Pancreas (tissue), 10 donors: ENCODE measurements at regions not wholly inside any gene's neighbourhood (a gene's known extent, or its start where the extent isn't known, plus 50 kb on each side); places are given as distances from the start of the nearest gene placed in this dataset.

Experiments used
- ATAC-seq, 4 donors: fragments of 200-7000 bp; cut with Tn5 transposase; one replicate each; pipeline versions ENCODE4 v1.8.0 to v1.9.1; 2020; ENCODE audit warnings: mild to moderate bottlenecking in 4 of 4, moderate library complexity in 4 of 4
- DNase-seq, 6 donors: peaks; one replicate each; pipeline ENCODE4 v3.0.0-alpha.2; 2020
- FAIRE-seq: peaks from 2 replicates; lab custom pipeline; 2012; peaks lifted over from hg19 to GRCh38; lab: Jason Lieb, UNC
- H3K27ac ChIP-seq, 4 donors: fragments of 200-600 bp; sonication (generic); 1 replicate in 3 of 4; 2 replicates in 1 of 4; pipeline versions ENCODE4 v1.5.0 to v1.8.0; 2020
- H3K27me3 ChIP-seq, 4 donors: fragments of 200-600 bp; one replicate each; pipeline ENCODE4 v1.8.0; 2021
- H3K36me3 ChIP-seq, 3 donors: fragments of 200-600 bp; sonication (generic) in 1 of 3; one replicate each; pipeline versions ENCODE4 v1.5.0 to v1.8.0; 2020 to 2021
- H3K4me1 ChIP-seq, 3 donors: fragments of 200-600 bp; one replicate each; pipeline ENCODE4 v1.8.0; 2021
- H3K4me3 ChIP-seq, 4 donors: fragments of 200-600 bp; sonication (generic) in 2 of 4; one replicate each; pipeline versions ENCODE4 v1.5.0 to v1.8.0; 2020 to 2021
- H3K9me3 ChIP-seq, 4 donors: fragments of 200-600 bp; one replicate each; pipeline ENCODE4 v1.8.0; 2021
- CTCF ChIP-seq, 4 donors: fragments of 200-600 bp; sonication (generic) in 3 of 4; IDR thresholded peaks; one replicate each; pipeline versions ENCODE4 v1.5.0 to v1.8.0; 2021; ENCODE audit warnings: antibody characterized with exemption in 4 of 4
- WGBS, 2 donors: extraction: QIAGEN DNeasy Blood & Tissue Kit; methylation state at CpG; one replicate each; pipeline ENCODE4 v1.1.7; 2013; 5-methylcytosine and 5-hydroxymethylcytosine counted together
- intact Hi-C, 3 donors: fragments of 100-400 bp; cut with DNase I; formaldehyde crosslinking; loops; one replicate each; pipeline versions ENCODE4 v1.11.1 to v1.14.2; 2022
- donor health status: healthy with polysubstance abuse.
- donor health status: DM: no; HTN: no; CAD: no; lungs with moderate emphysema.
- donor health status: DM: no; HTN: no; CAD: no.
- donor health status: control.
- donor health status: control.
- donor health status: Bipolar disorder and iron deficiency.
- donor health status: DM: yes; HTN: yes; CAD: no.
- donor health status: DM: no; HTN: no; CAD: no.
- donor health status: DM: no; HTN: no; CAD: no.
- donor health status: DM: yes; HTN: yes; CAD: no.

- no peaks in the 10 kb centered on the region for H3K4me1 ChIP-seq
- no peak for ATAC-seq
- H3K27ac ChIP-seq, result no peak overlapping the region
- WGBS, 2 donors, result 60 to 64% methylated on average over 3 of the region's 3 CpGs
- DNase-seq, result no peak
- no peak for TF ChIP-seq CTCF (IDR thresholded peaks at IDR 0.05)
- no peaks in the 10 kb centered on the region for H3K36me3 ChIP-seq
- no peaks in the 10 kb centered on the region for H3K27me3 ChIP-seq
- no peaks in the 10 kb centered on the region for H3K9me3 ChIP-seq
- intact Hi-C loops, result no loop called here
- FAIRE-seq, result no peak
- no peak overlapping the region for H3K4me3 ChIP-seq
These were observed 159.6 kb downstream of the ACTL7B start for GRCh38 chr9:108696156-108696555.

DNA sequence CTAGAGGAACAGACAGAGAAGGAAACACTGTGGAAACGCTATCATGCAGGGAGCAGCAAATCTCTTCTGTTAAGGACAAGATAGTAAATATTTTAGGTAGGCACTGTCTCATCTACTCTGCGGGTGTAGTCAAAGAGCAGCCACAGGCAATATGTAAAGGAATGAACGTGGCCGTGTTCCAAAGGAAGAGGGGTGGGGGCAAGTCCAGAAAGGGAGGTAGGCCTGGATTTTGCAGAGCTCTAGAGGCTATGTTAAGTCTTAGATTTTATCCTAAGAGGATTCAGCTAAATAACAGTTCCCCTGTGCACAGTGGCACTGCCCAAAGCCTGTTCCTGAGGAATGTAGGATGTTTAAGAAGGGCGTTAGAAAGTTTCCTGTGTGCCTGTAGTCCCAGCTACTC is 161.6 kb downstream of the ACTL7B start:
- no peak for TF ChIP-seq CTCF (IDR thresholded peaks at IDR 0.05)
- no peaks in the 10 kb centered on the region for H3K9me3 ChIP-seq
- 27 to 36% methylated on average over 5 of the region's 5 CpGs for WGBS, 2 donors
- no peaks in the 10 kb centered on the region for H3K27me3 ChIP-seq
- intact Hi-C loops, result no loop called here
- ATAC-seq, result no peak
- H3K4me3 ChIP-seq, result no peak overlapping the region
- no peak for FAIRE-seq
- H3K36me3 ChIP-seq, result no peaks in the 10 kb centered on the region
- no peak overlapping the region for H3K27ac ChIP-seq
- no peaks in the 10 kb centered on the region for H3K4me1 ChIP-seq
- no peak for DNase-seq

GRCh38 chr9:108691614-108692013 is 164.2 kb downstream of the ACTL7B start:
- intact Hi-C loops, result no loop called here
- FAIRE-seq (no peak), ATAC-seq (peak in 2 of 4 donors; percentile 42 to 51), DNase-seq (no peak)
- H3K27me3 ChIP-seq, result no peaks in the 10 kb centered on the region
- no peaks in the 10 kb centered on the region for H3K36me3 ChIP-seq
- no peaks in the 10 kb centered on the region for H3K9me3 ChIP-seq
- no peak overlapping the region for H3K27ac ChIP-seq
- no peak overlapping the region for H3K4me3 ChIP-seq
- TF ChIP-seq CTCF (IDR thresholded peaks at IDR 0.05), result no peak
- 63 to 79% methylated on average over 7 of the region's 7 CpGs for WGBS, 2 donors
- H3K4me1 ChIP-seq, result no peaks in the 10 kb centered on the region

- WGBS, 2 donors, result 49 to 59% methylated on average over 2 of the region's 2 CpGs
- H3K4me1 ChIP-seq, result no peaks in the 10 kb centered on the region
- H3K27ac ChIP-seq, result no peak overlapping the region
- H3K9me3 ChIP-seq, result no peaks in the 10 kb centered on the region
- no peaks in the 10 kb centered on the region for H3K27me3 ChIP-seq
- H3K36me3 ChIP-seq, result no peaks in the 10 kb centered on the region
- ATAC-seq, result no peak
- no peak for DNase-seq
- intact Hi-C loops, result no loop called here
- no peak for TF ChIP-seq CTCF (IDR thresholded peaks at IDR 0.05)
- FAIRE-seq, result no peak
- no peak overlapping the region for H3K4me3 ChIP-seq
These were observed 167.1 kb downstream of the ACTL7B start for GRCh38 chr9:108688676-108689075.

GRCh38 chr9:108688051-108688450 is 167.7 kb downstream of the ACTL7B start:
- H3K9me3 ChIP-seq, result no peaks in the 10 kb centered on the region
- no peaks in the 10 kb centered on the region for H3K27me3 ChIP-seq
- H3K36me3 ChIP-seq, result no peaks in the 10 kb centered on the region
- FAIRE-seq (no peak), DNase-seq (no peak), ATAC-seq (no peak)
- intact Hi-C loops, result no loop called here
- WGBS, 2 donors, result 59 to 72% methylated on average over 3 of the region's 3 CpGs
- H3K4me1 ChIP-seq, result no peaks in the 10 kb centered on the region
- TF ChIP-seq CTCF (IDR thresholded peaks at IDR 0.05), result no peak
- H3K4me3 ChIP-seq, result no peak overlapping the region
- no peak overlapping the region for H3K27ac ChIP-seq
